H1 (cell line): ENCODE measurements at regions not wholly inside any gene's neighbourhood (a gene's known extent, or its start where the extent isn't known, plus 50 kb on each side); places are given as distances from the start of the nearest gene placed in this dataset.

ENCODE experiments used
- CTCF ChIA-PET: fragments of 300-600 bp; sonication (Branson Sonifier 250); formaldehyde crosslinking; loops from one replicate; lab custom pipeline; 2021; ENCODE audit not compliant: partially characterized antibody; lab: Charles Lee
- POLR2A ChIA-PET: fragments of 300-600 bp; sonication (Branson Sonifier 250); formaldehyde crosslinking; loops from one replicate; lab custom pipeline; 2021; ENCODE audit warnings: inconsistent platforms; ENCODE audit not compliant: partially characterized antibody; lab: Charles Lee
- DNase-seq, 2 experiments: peaks; one replicate each; pipeline versions ENCODE4 v3.0.0 to v3.0.0-alpha.2; 2010 to 2022; ENCODE audit warnings: low spot score in 2 of 2, low read depth in 1 of 2, mixed read lengths in 1 of 2
- FAIRE-seq: peaks from 2 replicates; lab custom pipeline; 2011; peaks lifted over from hg19 to GRCh38; lab: Jason Lieb, UNC
- H2AFZ ChIP-seq: 2 replicates; pipeline ENCODE4 v1.8.1; 2012; ENCODE audit warnings: low read length, inconsistent platforms
- H2AK5ac ChIP-seq: 2 replicates; pipeline ENCODE4 v1.6.1; 2013; ENCODE audit warnings: low read depth, low read length
- H2BK120ac ChIP-seq: replicated peaks from 2 replicates; pipeline ENCODE3; 2013; ENCODE audit warnings: low read depth, low read length, inconsistent platforms
- H2BK12ac ChIP-seq: 2 replicates; pipeline ENCODE4 v1.6.1; 2013; ENCODE audit warnings: low read depth, low read length
- H2BK15ac ChIP-seq: 2 replicates; pipeline ENCODE4 v1.6.1; 2013; ENCODE audit warnings: low read length
- H2BK20ac ChIP-seq: 2 replicates; pipeline ENCODE4 v1.6.1; 2013; ENCODE audit warnings: low read length
- H2BK5ac ChIP-seq: 2 replicates; pipeline ENCODE4 v1.6.1; 2013; ENCODE audit warnings: low read depth, low read length
- H3K14ac ChIP-seq: 2 replicates; pipeline ENCODE4 v1.6.1; 2013; ENCODE audit warnings: inconsistent platforms; ENCODE audit not compliant: insufficient read length
- H3K18ac ChIP-seq: 2 replicates; pipeline ENCODE4 v1.6.1; 2013; ENCODE audit warnings: low read length; ENCODE audit errors: extremely low read depth
- H3K23ac ChIP-seq: 2 replicates; pipeline ENCODE4 v1.6.1; 2013; ENCODE audit warnings: inconsistent platforms; ENCODE audit not compliant: insufficient read length
- H3K23me2 ChIP-seq: 2 replicates; pipeline ENCODE4 v1.6.1; 2013; ENCODE audit warnings: low read depth, low read length
- H3K27ac ChIP-seq: 2 replicates; pipeline ENCODE4 v1.6.1; 2011; ENCODE audit warnings: low read depth, low read length, inconsistent platforms
- H3K27me3 ChIP-seq, 4 experiments: replicated peaks in 1 of 4; 1 replicate in 1 of 4; 2 replicates in 3 of 4; pipeline versions ENCODE4 v1.6.1 to v1.8.1; 2011 to 2013; ENCODE audit warnings: low read length in 3 of 4, mild to moderate bottlenecking in 3 of 4, inconsistent platforms in 2 of 4, mixed read lengths in 2 of 4, moderate library complexity in 1 of 4; ENCODE audit not compliant: control insufficient read depth in 3 of 4, insufficient read depth in 3 of 4; ENCODE audit errors: extremely low read depth in 1 of 4
- H3K36me3 ChIP-seq, 4 experiments: 2 replicates each; pipeline versions ENCODE4 v1.6.1 to v1.8.1; 2011 to 2013; ENCODE audit warnings: mild to moderate bottlenecking in 4 of 4, low read length in 3 of 4, moderate library complexity in 2 of 4, control low read depth in 1 of 4, inconsistent platforms in 1 of 4; ENCODE audit not compliant: insufficient read depth in 4 of 4, control insufficient read depth in 2 of 4
- H3K4ac ChIP-seq: replicated peaks from 2 replicates; pipeline ENCODE3; 2013; ENCODE audit warnings: low read length, low read depth, mixed read lengths, inconsistent platforms; ENCODE audit not compliant: insufficient read length
- H3K4me1 ChIP-seq, 4 experiments: replicated peaks in 1 of 4; 1 replicate in 1 of 4; 2 replicates in 3 of 4; pipeline versions ENCODE4 v1.6.1 to v1.8.1; 2011 to 2013; ENCODE audit warnings: low read length in 3 of 4, inconsistent platforms in 2 of 4, mixed read lengths in 1 of 4; ENCODE audit not compliant: insufficient read depth in 4 of 4, control insufficient read depth in 3 of 4
- H3K4me2 ChIP-seq, 2 experiments: 2 replicates each; pipeline versions ENCODE4 v1.6.1 to v1.8.1; 2011 to 2013; ENCODE audit warnings: low read depth in 2 of 2, low read length in 2 of 2, control low read depth in 1 of 2, inconsistent platforms in 1 of 2, mild to moderate bottlenecking in 1 of 2; ENCODE audit not compliant: insufficient read depth in 1 of 2
- H3K4me3 ChIP-seq, 4 experiments: fragments of 200-600, 300-600 bp in 1 of 4; sonication (generic), shearing (Covaris generic), sonication (Bioruptor Twin) in 1 of 4; 2 replicates each; pipeline versions ENCODE4 v1.5.1 to v1.8.1; 2011 to 2016; ENCODE audit warnings: low read length in 4 of 4, low read depth in 3 of 4, control low read depth in 2 of 4, inconsistent platforms in 2 of 4, mild to moderate bottlenecking in 2 of 4, mixed read lengths in 1 of 4, moderate library complexity in 1 of 4; ENCODE audit not compliant: insufficient read depth in 2 of 4; ENCODE audit errors: extremely low read depth in 1 of 4
- H3K56ac ChIP-seq: replicated peaks from 2 replicates; pipeline ENCODE3; 2013; ENCODE audit warnings: low read depth, mild to moderate bottlenecking, mixed read lengths, low read length, inconsistent platforms; ENCODE audit not compliant: insufficient read length
- H3K79me1 ChIP-seq: 2 replicates; pipeline ENCODE4 v1.6.1; 2013; ENCODE audit warnings: low read depth, low read length, control low read depth
- H3K79me2 ChIP-seq, 2 experiments: 2 replicates each; pipeline versions ENCODE4 v1.6.1 to v1.8.1; 2012 to 2013; ENCODE audit warnings: low read length in 2 of 2, mild to moderate bottlenecking in 2 of 2, inconsistent platforms in 1 of 2; ENCODE audit not compliant: insufficient read depth in 2 of 2, control insufficient read depth in 1 of 2
- H3K9ac ChIP-seq, 4 experiments: replicated peaks in 1 of 4; 1 replicate in 1 of 4; 2 replicates in 3 of 4; pipeline versions ENCODE4 v1.6.1 to v1.8.1; 2011 to 2013; ENCODE audit warnings: low read depth in 3 of 4, low read length in 3 of 4, control low read depth in 2 of 4, mild to moderate bottlenecking in 2 of 4, moderate library complexity in 2 of 4, inconsistent platforms in 1 of 4; ENCODE audit errors: extremely low read depth in 1 of 4
- H3K9me3 ChIP-seq, 2 experiments: 2 replicates each; pipeline versions ENCODE4 v1.6.1 to v1.8.1; 2012 to 2013; ENCODE audit warnings: mild to moderate bottlenecking in 2 of 2, moderate library complexity in 2 of 2, control low read depth in 1 of 2, inconsistent platforms in 1 of 2, low read depth in 1 of 2, low read length in 1 of 2, mixed read lengths in 1 of 2; ENCODE audit not compliant: insufficient read depth in 2 of 2
- H4K20me1 ChIP-seq, 2 experiments: replicated peaks in 1 of 2; 2 replicates each; pipeline versions ENCODE3 to v1.8.1; 2011 to 2013; ENCODE audit warnings: inconsistent platforms in 2 of 2, low read length in 2 of 2, mild to moderate bottlenecking in 1 of 2; ENCODE audit not compliant: insufficient read depth in 2 of 2, control insufficient read depth in 1 of 2
- H4K5ac ChIP-seq: 2 replicates; pipeline ENCODE4 v1.6.1; 2013; ENCODE audit warnings: low read length, low read depth, mixed read lengths, inconsistent platforms; ENCODE audit not compliant: insufficient read length
- H4K8ac ChIP-seq: 2 replicates; pipeline ENCODE4 v1.8.0; 2013; ENCODE audit warnings: mild to moderate bottlenecking, moderate library complexity, low read length, inconsistent platforms; ENCODE audit not compliant: insufficient read depth; ENCODE audit errors: extremely low read depth
- H4K91ac ChIP-seq: replicated peaks from 2 replicates; pipeline ENCODE3; 2013; ENCODE audit warnings: low read length, mixed read lengths, inconsistent platforms; ENCODE audit not compliant: insufficient read length
- CHD1 ChIP-seq: IDR thresholded peaks from 2 replicates; pipeline ENCODE4 v1.6.1; 2012; ENCODE audit warnings: low read depth, low read length, improper control_type of control experiment
- CTCF ChIP-seq, 3 experiments: IDR thresholded peaks; 1 replicate in 2 of 3; 2 replicates in 1 of 3; pipeline versions ENCODE4 v1.5.1 to v1.6.1; 2011; ENCODE audit warnings: low read length in 3 of 3, mild to moderate bottlenecking in 3 of 3, inconsistent platforms in 2 of 3, low read depth in 1 of 3, moderate library complexity in 1 of 3; ENCODE audit not compliant: insufficient read depth in 1 of 3; ENCODE audit errors: control extremely low read depth in 1 of 3
- KDM5A ChIP-seq: fragments of 200-600 bp; IDR thresholded peaks from 2 replicates; pipeline ENCODE4 v1.7.1; 2012; ENCODE audit warnings: mild to moderate bottlenecking, low read length, inconsistent platforms, mixed read lengths
- RAD21 ChIP-seq, 2 experiments: IDR thresholded peaks in 1 of 2; conservative IDR thresholded peaks in 1 of 2; 2 replicates each; pipeline ENCODE4 v1.6.1; 2011; ENCODE audit warnings: low read depth in 2 of 2, low read length in 2 of 2, improper control_type of control experiment in 1 of 2, inconsistent platforms in 1 of 2, mild to moderate bottlenecking in 1 of 2, moderate library complexity in 1 of 2
- RFX5 ChIP-seq: IDR thresholded peaks from 2 replicates; pipeline ENCODE4 v1.6.1; 2011; ENCODE audit warnings: low read depth, low read length, improper control_type of control experiment, borderline replicate concordance
- SIX5 ChIP-seq: IDR thresholded peaks from 2 replicates; pipeline ENCODE4 v1.6.1; 2011; ENCODE audit warnings: mild to moderate bottlenecking, low read depth, low read length
- TAF7 ChIP-seq: optimal IDR thresholded peaks from 2 replicates; pipeline ENCODE3; 2011; ENCODE audit warnings: low read depth, mild to moderate bottlenecking, inconsistent platforms, low read length, moderate library complexity, borderline replicate concordance
- TBP ChIP-seq: IDR thresholded peaks from 2 replicates; pipeline ENCODE4 v1.6.1; 2011; ENCODE audit warnings: low read depth, low read length, improper control_type of control experiment
- YY1 ChIP-seq: IDR thresholded peaks from 2 replicates; pipeline ENCODE4 v1.6.1; 2011; ENCODE audit warnings: low read depth, mild to moderate bottlenecking, low read length
- WGBS, 2 experiments: shearing (Covaris generic) in 1 of 2; methylation state at CpG; one replicate each; pipeline versions ENCODE4 v1.1.6 to v1.1.7; 2013 to 2015; ENCODE audit warnings: low lambda C conversion rate in 2 of 2, mixed read lengths in 2 of 2, inconsistent platforms in 1 of 2, low coverage in 1 of 2, missing lambda C conversion rate in 1 of 2; ENCODE audit not compliant: insufficient replicate concordance in 2 of 2, insufficient coverage in 1 of 2, insufficient read length in 1 of 2; ENCODE audit errors: extremely low coverage in 1 of 2, missing lambda C conversion rate in 1 of 2; 5-methylcytosine and 5-hydroxymethylcytosine counted together

GRCh38 chr18:27428120-27428519, 243.0 kb upstream of the CHST9 start:
- FAIRE-seq, result no peak
- Histone ChIP-seq H2BK15ac (no peak overlapping the region), H3K9ac (no peak overlapping the region), H3K4me3 (no peak overlapping the region), H3K23ac (no peak overlapping the region), H2BK12ac (peak overlapping the region; percentile 68; the same call in 1 of the 2 replicates), H3K18ac (no peak overlapping the region), H4K20me1 (no peaks in the 10 kb centered on the region), H3K23me2 (no peaks in the 10 kb centered on the region), H3K4ac (no peak overlapping the region), H3K79me1 (no peaks in the 10 kb centered on the region), H3K36me3 (no peaks in the 10 kb centered on the region), H3K56ac (no peak overlapping the region), H3K27ac (no peak overlapping the region), H3K79me2 (no peaks in the 10 kb centered on the region), H2BK5ac (no peak overlapping the region), H2BK120ac (no peak overlapping the region), H3K27me3 (no peaks in the 10 kb centered on the region), H3K9me3 (no peaks in the 10 kb centered on the region), H4K91ac (no peak overlapping the region), H2BK20ac (no peak overlapping the region), H3K4me1 (no peaks in the 10 kb centered on the region), H3K4me2 (no peak overlapping the region), H3K14ac (no peak overlapping the region), H2AK5ac (no peak overlapping the region), H4K5ac (no peak overlapping the region), H2AFZ (no peak overlapping the region), H4K8ac (no peak overlapping the region)
- CTCF ChIA-PET, result interaction anchor here (0.9 to 1.5 kb wide), 5 partner anchors 9 to 112 kb away, joined by 3 to 4 read pairs (median 3); no protein-coding TSS in a partner anchor
- 86% methylated on average over 2 of the region's 2 CpGs; no CpG with 5 or more reads in 1 of the 2 experiments for whole genome bisulfite sequencing, 2 experiments
- POLR2A ChIA-PET, result no interaction called here
- TF ChIP-seq RAD21 (IDR thresholded peaks at IDR 0.05 in 1 of 2, conservative IDR thresholded peaks at IDR 0.05 in 1 of 2; ENCODE audit: low read depth in 2 of 2, low read length in 2 of 2) (peak; percentile 53 to 65), TBP (no peak), TAF7 (no peak), CHD1 (no peak), KDM5A (no peak), YY1 (no peak), SIX5 (no peak), RFX5 (no peak), CTCF (IDR thresholded peaks at IDR 0.05; ENCODE audit: control extremely low read depth in 1 of 3, insufficient read depth in 1 of 3, low read depth in 1 of 3, low read length in 3 of 3) (peak in 2 of 3 experiments; percentile 34 to 49; a peak in 3 of 4 replicates)
- DNase-seq, result no peak
